ENCODE measurements at regions not wholly inside any gene's neighbourhood (a gene's known extent, or its start where the extent isn't known, plus 50 kb on each side); places are given as distances from the start of the nearest gene placed in this dataset.
"Not testable (repeated sequence)": the region's sequence is repeated elsewhere in the genome, so short reads cannot be mapped to it uniquely, and the experiment has no call there.

DNA sequence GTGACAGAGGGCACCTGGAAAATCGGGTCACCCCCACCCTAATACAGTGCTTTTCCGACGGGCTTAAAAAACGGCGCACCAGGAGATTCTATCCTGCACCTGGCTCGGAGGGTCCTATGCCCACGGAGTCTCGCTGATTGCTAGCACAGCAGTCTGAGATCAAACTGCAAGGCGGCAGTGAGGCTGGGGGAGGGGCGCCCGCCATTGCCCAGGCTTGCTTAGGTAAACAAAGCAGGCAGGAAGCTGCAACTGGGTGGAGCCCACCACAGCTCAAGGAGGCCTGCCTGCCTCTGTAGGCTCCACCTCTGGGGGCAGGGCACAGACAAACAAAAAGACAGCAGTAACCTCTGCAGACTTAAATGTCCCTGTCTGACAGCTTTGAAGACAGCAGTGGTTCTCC lies 168.2 kb upstream of the SPIN4 start:
- DNase-seq (ENCODE audit: low spot score); H3K27me3 ChIP-seq (ENCODE audit: control insufficient read depth in 1 of 2, insufficient read depth in 2 of 2, low read length in 2 of 2); H3K79me2 ChIP-seq (ENCODE audit: insufficient read depth, low read length); H3K9me3 ChIP-seq (ENCODE audit: low read length); H3K27ac ChIP-seq (ENCODE audit: extremely low read length, insufficient read depth, low read length); in situ Hi-C loops (cut with HindIII; ENCODE audit: extremely low pct_ligation_motif_present, low pct_unique_long_range_greater_than_20kb); FAIRE-seq; H4K20me1 ChIP-seq (ENCODE audit: insufficient read depth, low read length); intact Hi-C loops (cut with micrococcal nuclease; ENCODE audit: unreplicated experiment); H3K4me3 ChIP-seq (replicated peaks in 1 of 3; ENCODE audit: insufficient read depth in 1 of 3, low read depth in 2 of 3, low read length in 3 of 3); BruUV-seq (replicated peaks); ATAC-seq; H3K36me3 ChIP-seq (replicated peaks in 1 of 2; ENCODE audit: control insufficient read depth in 1 of 2, insufficient read depth in 2 of 2, low read length in 2 of 2); H3K9ac ChIP-seq (ENCODE audit: insufficient read depth, low read depth, low read length); POLR2A ChIA-PET; H3K4me2 ChIP-seq (ENCODE audit: low read depth, low read length); H2AFZ ChIP-seq (ENCODE audit: low read length); CTCF ChIA-PET (ENCODE audit: low intra/inter-chr PET ratio, low total read pairs); H3K4me1 ChIP-seq (ENCODE audit: insufficient read depth, low read length); TF ChIP-seq FOXA1 (IDR thresholded peaks at IDR 0.05): not testable (repeated sequence)
- no CpG with 5 or more reads among the region's 11 CpGs for WGBS (ENCODE audit: low lambda C conversion rate)
- TF ChIP-seq, protein P1, sequence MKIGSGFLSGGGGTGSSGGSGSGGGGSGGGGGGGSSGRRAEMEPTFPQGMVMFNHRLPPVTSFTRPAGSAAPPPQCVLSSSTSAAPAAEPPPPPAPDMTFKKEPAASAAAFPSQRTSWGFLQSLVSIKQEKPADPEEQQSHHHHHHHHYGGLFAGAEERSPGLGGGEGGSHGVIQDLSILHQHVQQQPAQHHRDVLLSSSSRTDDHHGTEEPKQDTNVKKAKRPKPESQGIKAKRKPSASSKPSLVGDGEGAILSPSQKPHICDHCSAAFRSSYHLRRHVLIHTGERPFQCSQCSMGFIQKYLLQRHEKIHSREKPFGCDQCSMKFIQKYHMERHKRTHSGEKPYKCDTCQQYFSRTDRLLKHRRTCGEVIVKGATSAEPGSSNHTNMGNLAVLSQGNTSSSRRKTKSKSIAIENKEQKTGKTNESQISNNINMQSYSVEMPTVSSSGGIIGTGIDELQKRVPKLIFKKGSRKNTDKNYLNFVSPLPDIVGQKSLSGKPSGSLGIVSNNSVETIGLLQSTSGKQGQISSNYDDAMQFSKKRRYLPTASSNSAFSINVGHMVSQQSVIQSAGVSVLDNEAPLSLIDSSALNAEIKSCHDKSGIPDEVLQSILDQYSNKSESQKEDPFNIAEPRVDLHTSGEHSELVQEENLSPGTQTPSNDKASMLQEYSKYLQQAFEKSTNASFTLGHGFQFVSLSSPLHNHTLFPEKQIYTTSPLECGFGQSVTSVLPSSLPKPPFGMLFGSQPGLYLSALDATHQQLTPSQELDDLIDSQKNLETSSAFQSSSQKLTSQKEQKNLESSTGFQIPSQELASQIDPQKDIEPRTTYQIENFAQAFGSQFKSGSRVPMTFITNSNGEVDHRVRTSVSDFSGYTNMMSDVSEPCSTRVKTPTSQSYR (CRISPR knock-in tag; IDR thresholded peaks at IDR 0.05; ENCODE audit: borderline replicate concordance), result peak; percentile 79; the same call in 1 of the 2 replicates
- peak; percentile 33; the same call in 1 of the 2 replicates for TF ChIP-seq FOXA3 (CRISPR knock-in tag; IDR thresholded peaks at IDR 0.05)
- TF ChIP-seq FOXA1 (CRISPR knock-in tag; IDR thresholded peaks at IDR 0.05), result peak; percentile 59

DNA sequence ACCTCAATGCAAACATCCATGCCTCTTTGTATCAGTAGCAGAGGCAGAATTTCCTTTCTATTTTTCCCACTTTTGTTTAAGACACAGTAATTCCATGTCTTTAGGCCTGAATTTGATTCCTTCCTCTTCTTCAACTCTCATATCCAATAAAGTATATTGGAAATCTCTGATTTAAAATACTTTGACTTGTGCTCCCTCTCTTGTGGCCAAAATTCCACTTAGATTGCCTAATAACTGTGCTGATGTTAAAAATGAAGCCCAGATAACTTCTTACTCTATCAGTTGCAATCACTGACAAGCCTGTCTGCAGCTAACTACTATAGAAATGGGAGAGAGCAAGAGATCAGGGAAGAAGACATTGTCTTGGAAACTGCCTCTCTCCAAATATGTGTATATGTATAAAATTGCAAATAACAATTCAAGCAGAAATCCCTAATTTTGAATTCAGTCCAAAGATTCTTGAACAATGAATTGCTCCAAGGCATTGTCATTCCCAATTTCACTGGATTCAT lies 163.5 kb upstream of the SPIN4 start:
- H3K4me3 ChIP-seq (replicated peaks in 1 of 3; ENCODE audit: insufficient read depth in 1 of 3, low read depth in 2 of 3, low read length in 3 of 3), result no peak overlapping the region
- FAIRE-seq, result no peak
- in situ Hi-C loops (cut with HindIII; ENCODE audit: extremely low pct_ligation_motif_present, low pct_unique_long_range_greater_than_20kb), result no loop called here

More for the DNA sequence above, 163.5 kb upstream of the SPIN4 start:
- POLR2A ChIA-PET, result no interaction called here
- H2AFZ ChIP-seq (ENCODE audit: low read length), result no peak overlapping the region
- no peak overlapping the region for H3K9ac ChIP-seq (ENCODE audit: insufficient read depth, low read depth, low read length)
- DNase-seq (ENCODE audit: low spot score) (no peak), ATAC-seq (no peak)
- H3K4me2 ChIP-seq (ENCODE audit: low read depth, low read length), result no peak overlapping the region
- intact Hi-C loops (cut with micrococcal nuclease; ENCODE audit: unreplicated experiment), result no loop called here
- H3K4me1 ChIP-seq (ENCODE audit: insufficient read depth, low read length), result no peaks in the 10 kb centered on the region
- no peaks in the 10 kb centered on the region for H3K79me2 ChIP-seq (ENCODE audit: insufficient read depth, low read length)
- no peaks in the 10 kb centered on the region for H3K36me3 ChIP-seq (replicated peaks in 1 of 2; ENCODE audit: control insufficient read depth in 1 of 2, insufficient read depth in 2 of 2, low read length in 2 of 2)
- CTCF ChIA-PET (ENCODE audit: low intra/inter-chr PET ratio, low total read pairs), result no interaction called here
- no peaks in the 10 kb centered on the region for H3K27me3 ChIP-seq (ENCODE audit: control insufficient read depth in 1 of 2, insufficient read depth in 2 of 2, low read length in 2 of 2)
- no TSS peak for BruUV-seq (replicated peaks)
- H3K27ac ChIP-seq (ENCODE audit: extremely low read length, insufficient read depth, low read length), result no peak overlapping the region
- H3K9me3 ChIP-seq (ENCODE audit: low read length), result no peaks in the 10 kb centered on the region
- no peaks in the 10 kb centered on the region for H4K20me1 ChIP-seq (ENCODE audit: insufficient read depth, low read length)
- TF ChIP-seq NR1H2 (CRISPR knock-in tag; IDR thresholded peaks at IDR 0.05; ENCODE audit: borderline replicate concordance, low read depth), result no peak
- TF ChIP-seq ZFX (CRISPR knock-in tag; IDR thresholded peaks at IDR 0.05; ENCODE audit: low read depth), result no peak
- TF ChIP-seq GLI4 (CRISPR knock-in tag; IDR thresholded peaks at IDR 0.05; ENCODE audit: borderline replicate concordance), result no peak
- no peak for TF ChIP-seq NR3C1 (CRISPR knock-in tag; IDR thresholded peaks at IDR 0.05)
- no peak for TF ChIP-seq ZNF331 (CRISPR knock-in tag; IDR thresholded peaks at IDR 0.05)
- no peak for TF ChIP-seq ISX (CRISPR knock-in tag; conservative IDR thresholded peaks at IDR 0.05)
- TF ChIP-seq, protein P2, sequence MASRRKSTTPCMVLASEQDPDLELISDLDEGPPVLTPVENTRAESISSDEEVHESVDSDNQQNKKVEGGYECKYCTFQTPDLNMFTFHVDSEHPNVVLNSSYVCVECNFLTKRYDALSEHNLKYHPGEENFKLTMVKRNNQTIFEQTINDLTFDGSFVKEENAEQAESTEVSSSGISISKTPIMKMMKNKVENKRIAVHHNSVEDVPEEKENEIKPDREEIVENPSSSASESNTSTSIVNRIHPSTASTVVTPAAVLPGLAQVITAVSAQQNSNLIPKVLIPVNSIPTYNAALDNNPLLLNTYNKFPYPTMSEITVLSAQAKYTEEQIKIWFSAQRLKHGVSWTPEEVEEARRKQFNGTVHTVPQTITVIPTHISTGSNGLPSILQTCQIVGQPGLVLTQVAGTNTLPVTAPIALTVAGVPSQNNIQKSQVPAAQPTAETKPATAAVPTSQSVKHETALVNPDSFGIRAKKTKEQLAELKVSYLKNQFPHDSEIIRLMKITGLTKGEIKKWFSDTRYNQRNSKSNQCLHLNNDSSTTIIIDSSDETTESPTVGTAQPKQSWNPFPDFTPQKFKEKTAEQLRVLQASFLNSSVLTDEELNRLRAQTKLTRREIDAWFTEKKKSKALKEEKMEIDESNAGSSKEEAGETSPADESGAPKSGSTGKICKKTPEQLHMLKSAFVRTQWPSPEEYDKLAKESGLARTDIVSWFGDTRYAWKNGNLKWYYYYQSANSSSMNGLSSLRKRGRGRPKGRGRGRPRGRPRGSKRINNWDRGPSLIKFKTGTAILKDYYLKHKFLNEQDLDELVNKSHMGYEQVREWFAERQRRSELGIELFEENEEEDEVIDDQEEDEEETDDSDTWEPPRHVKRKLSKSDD (CRISPR knock-in tag; IDR thresholded peaks at IDR 0.05; ENCODE audit: low read depth), result no peak
- no peak for TF ChIP-seq SETDB1 (CRISPR knock-in tag; IDR thresholded peaks at IDR 0.05; ENCODE audit: borderline replicate concordance)

All from HepG2 (cell line).